Esophagus squamous epithelium (tissue), 4 donors: ENCODE measurements at regions not wholly inside any gene's neighbourhood (a gene's known extent, or its start where the extent isn't known, plus 50 kb on each side); places are given as distances from the start of the nearest gene placed in this dataset.

Experiments
- CTCF ChIP-seq, 6 experiments: fragments of 450-650 bp in 4 of 6; fragments of 200-600 bp in 2 of 6; sonication (generic) in 2 of 6; IDR thresholded peaks; one replicate each; pipeline ENCODE4 v1.5.1; 2016 to 2019; ENCODE audit warnings: antibody characterized with exemption in 6 of 6, mild to moderate bottlenecking in 4 of 6, moderate library complexity in 4 of 6
- POLR2A ChIP-seq, 4 donors: fragments of 450-650 bp; IDR thresholded peaks; one replicate each; pipeline ENCODE4 v1.6.1; 2017; ENCODE audit warnings: antibody characterized with exemption in 4 of 4, mild to moderate bottlenecking in 4 of 4, moderate library complexity in 3 of 4

GRCh38 chr1:157286646-157287420 lies 148.6 kb upstream of the ETV3 start:
- no peak for TF ChIP-seq CTCF (IDR thresholded peaks at IDR 0.05)
- no peak for TF ChIP-seq POLR2A (IDR thresholded peaks at IDR 0.05)
